Vagina (tissue), 2 donors: ENCODE measurements at regions not wholly inside any gene's neighbourhood (a gene's known extent, or its start where the extent isn't known, plus 50 kb on each side); places are given as distances from the start of the nearest gene placed in this dataset.
"Not testable (repeated sequence)": the region's sequence is repeated elsewhere in the genome, so short reads cannot be mapped to it uniquely, and the experiment has no call there.

Experiments used
- POLR2A ChIP-seq, 2 donors: fragments of 450-650 bp; IDR thresholded peaks; one replicate each; pipeline ENCODE4 v1.6.1; 2017; ENCODE audit warnings: antibody characterized with exemption in 2 of 2, mild to moderate bottlenecking in 2 of 2, moderate library complexity in 2 of 2
- POLR2AphosphoS5 ChIP-seq, 2 donors: sonication (generic); formaldehyde crosslinking; IDR thresholded peaks; one replicate each; pipeline ENCODE4 v1.9.0; 2017; ENCODE audit warnings: antibody characterized with exemption in 2 of 2, mild to moderate bottlenecking in 2 of 2, low read depth in 1 of 2; ENCODE audit not compliant: insufficient read depth in 1 of 2
- TF ChIP-seq, protein P1 (sequence below), 3 experiments: fragments of 450-650 bp in 2 of 3; fragments of 200-600 bp in 1 of 3; sonication (generic) in 1 of 3; IDR thresholded peaks; one replicate each; pipeline ENCODE4 v1.5.1; 2017 to 2019; ENCODE audit warnings: antibody characterized with exemption in 3 of 3, mild to moderate bottlenecking in 2 of 3, moderate library complexity in 2 of 3

DNA sequence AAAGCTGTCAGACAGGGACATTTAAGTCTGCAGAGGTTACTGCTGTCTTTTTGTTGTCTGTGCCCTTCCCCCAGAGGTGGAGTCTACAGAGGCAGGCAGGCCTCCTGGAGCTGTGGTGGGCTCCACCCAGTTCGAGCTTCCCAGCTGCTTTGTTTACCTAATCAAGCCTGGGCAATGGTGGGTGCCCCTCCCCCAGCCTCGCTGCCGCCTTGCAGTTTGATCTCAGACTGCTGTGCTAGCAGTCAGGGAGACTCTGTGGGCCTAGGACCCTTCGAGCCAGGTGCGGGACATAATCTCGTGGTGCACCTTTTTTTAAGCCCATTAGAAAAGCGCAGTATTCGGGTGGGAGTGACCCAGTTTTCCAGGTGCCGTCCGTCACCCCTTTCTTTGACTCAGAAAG lies 384.2 kb upstream of the SYNCRIP start:
- TF ChIP-seq POLR2A (IDR thresholded peaks at IDR 0.05); POLR2AphosphoS5 (IDR thresholded peaks at IDR 0.05; ENCODE audit: insufficient read depth in 1 of 2, low read depth in 1 of 2): not testable (repeated sequence)
- TF ChIP-seq, protein P1, sequence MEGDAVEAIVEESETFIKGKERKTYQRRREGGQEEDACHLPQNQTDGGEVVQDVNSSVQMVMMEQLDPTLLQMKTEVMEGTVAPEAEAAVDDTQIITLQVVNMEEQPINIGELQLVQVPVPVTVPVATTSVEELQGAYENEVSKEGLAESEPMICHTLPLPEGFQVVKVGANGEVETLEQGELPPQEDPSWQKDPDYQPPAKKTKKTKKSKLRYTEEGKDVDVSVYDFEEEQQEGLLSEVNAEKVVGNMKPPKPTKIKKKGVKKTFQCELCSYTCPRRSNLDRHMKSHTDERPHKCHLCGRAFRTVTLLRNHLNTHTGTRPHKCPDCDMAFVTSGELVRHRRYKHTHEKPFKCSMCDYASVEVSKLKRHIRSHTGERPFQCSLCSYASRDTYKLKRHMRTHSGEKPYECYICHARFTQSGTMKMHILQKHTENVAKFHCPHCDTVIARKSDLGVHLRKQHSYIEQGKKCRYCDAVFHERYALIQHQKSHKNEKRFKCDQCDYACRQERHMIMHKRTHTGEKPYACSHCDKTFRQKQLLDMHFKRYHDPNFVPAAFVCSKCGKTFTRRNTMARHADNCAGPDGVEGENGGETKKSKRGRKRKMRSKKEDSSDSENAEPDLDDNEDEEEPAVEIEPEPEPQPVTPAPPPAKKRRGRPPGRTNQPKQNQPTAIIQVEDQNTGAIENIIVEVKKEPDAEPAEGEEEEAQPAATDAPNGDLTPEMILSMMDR (IDR thresholded peaks at IDR 0.05) = not testable (repeated sequence)
